Suprapubic skin (tissue), 4 donors: ENCODE measurements at regions not wholly inside any gene's neighbourhood (a gene's known extent, or its start where the extent isn't known, plus 50 kb on each side); places are given as distances from the start of the nearest gene placed in this dataset.

Experiments used
- DNase-seq, 2 donors: peaks; one replicate each; pipeline ENCODE4 v3.0.0-alpha.2; 2019; ENCODE audit warnings: low spot score in 2 of 2
- H3K27ac ChIP-seq: fragments of 200-600 bp; sonication (generic); one replicate; pipeline ENCODE4 v1.5.1; 2019
- H3K27me3 ChIP-seq: fragments of 200-600 bp; sonication (generic); one replicate; pipeline ENCODE4 v1.5.1; 2019
- H3K36me3 ChIP-seq: fragments of 200-600 bp; sonication (generic); one replicate; pipeline ENCODE4 v1.5.1; 2019
- H3K4me1 ChIP-seq: fragments of 200-600 bp; sonication (generic); one replicate; pipeline ENCODE4 v1.5.1; 2019
- H3K4me3 ChIP-seq: fragments of 200-600 bp; sonication (generic); one replicate; pipeline ENCODE4 v1.5.1; 2019; ENCODE audit warnings: mild to moderate bottlenecking
- H3K9me3 ChIP-seq: fragments of 200-600 bp; sonication (generic); one replicate; pipeline ENCODE4 v1.5.1; 2019
- EP300 ChIP-seq: sonication (generic); formaldehyde crosslinking; IDR thresholded peaks from one replicate; pipeline ENCODE4 v1.6.1; 2017; ENCODE audit warnings: antibody characterized with exemption
- POLR2A ChIP-seq, 2 donors: fragments of 450-650 bp; IDR thresholded peaks; one replicate each; pipeline ENCODE4 v1.6.1; 2017; ENCODE audit warnings: antibody characterized with exemption in 2 of 2, mild to moderate bottlenecking in 2 of 2, moderate library complexity in 2 of 2
- POLR2AphosphoS5 ChIP-seq, 3 donors: sonication (generic); formaldehyde crosslinking; IDR thresholded peaks; one replicate each; pipeline ENCODE4 v1.6.1; 2017; ENCODE audit warnings: antibody characterized with exemption in 3 of 3
- WGBS: methylation state at CpG from one replicate; pipeline ENCODE4 v1.1.5; 2018; 5-methylcytosine and 5-hydroxymethylcytosine counted together
- TF ChIP-seq, protein P1 (sequence below), 2 donors: fragments of 200-600 bp in 1 of 2; fragments of 450-650 bp in 1 of 2; sonication (generic) in 1 of 2; IDR thresholded peaks; one replicate each; pipeline ENCODE4 v1.5.1; 2016 to 2019; ENCODE audit warnings: antibody characterized with exemption in 2 of 2, mild to moderate bottlenecking in 1 of 2, moderate library complexity in 1 of 2

- no peak for DNase-seq
- no peak for TF ChIP-seq EP300
- TF ChIP-seq, protein P1, sequence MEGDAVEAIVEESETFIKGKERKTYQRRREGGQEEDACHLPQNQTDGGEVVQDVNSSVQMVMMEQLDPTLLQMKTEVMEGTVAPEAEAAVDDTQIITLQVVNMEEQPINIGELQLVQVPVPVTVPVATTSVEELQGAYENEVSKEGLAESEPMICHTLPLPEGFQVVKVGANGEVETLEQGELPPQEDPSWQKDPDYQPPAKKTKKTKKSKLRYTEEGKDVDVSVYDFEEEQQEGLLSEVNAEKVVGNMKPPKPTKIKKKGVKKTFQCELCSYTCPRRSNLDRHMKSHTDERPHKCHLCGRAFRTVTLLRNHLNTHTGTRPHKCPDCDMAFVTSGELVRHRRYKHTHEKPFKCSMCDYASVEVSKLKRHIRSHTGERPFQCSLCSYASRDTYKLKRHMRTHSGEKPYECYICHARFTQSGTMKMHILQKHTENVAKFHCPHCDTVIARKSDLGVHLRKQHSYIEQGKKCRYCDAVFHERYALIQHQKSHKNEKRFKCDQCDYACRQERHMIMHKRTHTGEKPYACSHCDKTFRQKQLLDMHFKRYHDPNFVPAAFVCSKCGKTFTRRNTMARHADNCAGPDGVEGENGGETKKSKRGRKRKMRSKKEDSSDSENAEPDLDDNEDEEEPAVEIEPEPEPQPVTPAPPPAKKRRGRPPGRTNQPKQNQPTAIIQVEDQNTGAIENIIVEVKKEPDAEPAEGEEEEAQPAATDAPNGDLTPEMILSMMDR (IDR thresholded peaks at IDR 0.05): no peak
- TF ChIP-seq POLR2A (IDR thresholded peaks at IDR 0.05): no peak
- TF ChIP-seq POLR2AphosphoS5 (IDR thresholded peaks at IDR 0.05): no peak
- H3K27ac ChIP-seq: no peak overlapping the region
- H3K27me3 ChIP-seq: no peaks in the 10 kb centered on the region
- H3K4me1 ChIP-seq: no peaks in the 10 kb centered on the region
- no peaks in the 10 kb centered on the region for H3K9me3 ChIP-seq
- no peaks in the 10 kb centered on the region for H3K36me3 ChIP-seq
- H3K4me3 ChIP-seq: no peak overlapping the region
These were observed 304.4 kb upstream of the LYPLAL1 start for GRCh38 chr1:218869276-218869675.

GRCh38 chr1:218872026-218872425, 301.7 kb upstream of the LYPLAL1 start:
- Histone ChIP-seq H3K27ac (no peak overlapping the region), H3K27me3 (no peaks in the 10 kb centered on the region), H3K4me1 (no peaks in the 10 kb centered on the region), H3K4me3 (no peak overlapping the region), H3K9me3 (no peaks in the 10 kb centered on the region), H3K36me3 (no peaks in the 10 kb centered on the region)
- TF ChIP-seq POLR2A (IDR thresholded peaks at IDR 0.05): no peak
- TF ChIP-seq, protein P1 (IDR thresholded peaks at IDR 0.05): no peak
- no peak for TF ChIP-seq POLR2AphosphoS5 (IDR thresholded peaks at IDR 0.05)
- no peak for DNase-seq
- 86% methylated on average over 4 of the region's 4 CpGs for WGBS

- Histone ChIP-seq H3K36me3 (no peaks in the 10 kb centered on the region), H3K9me3 (no peaks in the 10 kb centered on the region), H3K4me1 (no peaks in the 10 kb centered on the region), H3K27me3 (no peaks in the 10 kb centered on the region), H3K27ac (no peak overlapping the region), H3K4me3 (no peak overlapping the region)
- TF ChIP-seq POLR2AphosphoS5 (IDR thresholded peaks at IDR 0.05): no peak
- TF ChIP-seq, protein P1 (IDR thresholded peaks at IDR 0.05): no peak
- no peak for TF ChIP-seq EP300
- TF ChIP-seq POLR2A (IDR thresholded peaks at IDR 0.05): no peak
- DNase-seq: no peak
- WGBS: 95% methylated on average over 1 of the region's 1 CpG
These were observed 300.8 kb upstream of the LYPLAL1 start for GRCh38 chr1:218872928-218873327.

GRCh38 chr1:218874313-218874712, 299.4 kb upstream of the LYPLAL1 start:
- H3K4me1 ChIP-seq: no peaks in the 10 kb centered on the region
- no peaks in the 10 kb centered on the region for H3K27me3 ChIP-seq
- WGBS: 59% methylated on average over 4 of the region's 4 CpGs
- no peaks in the 10 kb centered on the region for H3K9me3 ChIP-seq
- no peak for DNase-seq
- H3K4me3 ChIP-seq: no peak overlapping the region
- no peaks in the 10 kb centered on the region for H3K36me3 ChIP-seq
- TF ChIP-seq POLR2AphosphoS5 (IDR thresholded peaks at IDR 0.05) (no peak), EP300 (no peak), POLR2A (IDR thresholded peaks at IDR 0.05) (no peak)
- TF ChIP-seq, protein P1 (IDR thresholded peaks at IDR 0.05): no peak
- no peak overlapping the region for H3K27ac ChIP-seq

DNA sequence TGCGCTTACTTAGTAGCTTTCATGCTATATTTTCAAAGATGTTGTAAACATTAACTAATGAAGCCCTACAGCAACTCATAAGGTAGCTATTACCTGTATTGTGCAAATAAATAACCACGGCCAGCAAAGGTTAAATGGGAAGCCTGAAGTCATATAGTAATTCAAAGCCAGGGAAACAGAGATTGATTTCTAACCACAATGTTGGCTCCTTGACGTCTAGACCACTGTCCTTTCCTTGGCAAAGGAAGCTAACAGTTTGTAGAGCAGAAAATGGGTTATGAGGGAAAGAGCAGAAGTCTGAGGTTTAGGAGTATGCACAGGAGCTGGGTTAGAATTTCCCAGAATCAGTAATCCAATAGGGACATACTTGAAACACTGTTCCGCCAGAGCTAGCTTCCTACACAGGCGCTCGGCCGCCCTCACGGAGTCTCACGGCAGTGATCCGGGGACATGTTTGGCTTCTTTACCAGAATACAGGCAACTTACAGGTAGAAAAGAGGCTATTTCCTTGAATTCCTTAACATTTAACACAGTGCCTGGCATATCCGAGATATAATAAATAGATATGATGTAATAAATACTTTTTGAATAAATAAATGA, 298.8 kb upstream of the LYPLAL1 start:
- Histone ChIP-seq H3K4me1 (no peaks in the 10 kb centered on the region), H3K27me3 (no peaks in the 10 kb centered on the region), H3K4me3 (no peak overlapping the region), H3K27ac (no peak overlapping the region), H3K9me3 (no peaks in the 10 kb centered on the region), H3K36me3 (no peaks in the 10 kb centered on the region)
- DNase-seq: no peak
- TF ChIP-seq, protein P1 (IDR thresholded peaks at IDR 0.05): no peak
- 93% methylated on average over 11 of the region's 11 CpGs for WGBS
